22Rv1 (cell line): ENCODE measurements at regions not wholly inside any gene's neighbourhood (a gene's known extent, or its start where the extent isn't known, plus 50 kb on each side); places are given as distances from the start of the nearest gene placed in this dataset.

Source experiments
- ZFX ChIP-seq: fragments of 450-650 bp; IDR thresholded peaks from 2 replicates; pipeline ENCODE4 v1.6.1; 2017; ENCODE audit warnings: antibody characterized with exemption, borderline replicate concordance
- TF ChIP-seq, protein P1 (sequence below): fragments of 450-650 bp; IDR thresholded peaks from 2 replicates; pipeline ENCODE4 v1.5.1; 2017; ENCODE audit warnings: mild to moderate bottlenecking

- TF ChIP-seq, protein P1, sequence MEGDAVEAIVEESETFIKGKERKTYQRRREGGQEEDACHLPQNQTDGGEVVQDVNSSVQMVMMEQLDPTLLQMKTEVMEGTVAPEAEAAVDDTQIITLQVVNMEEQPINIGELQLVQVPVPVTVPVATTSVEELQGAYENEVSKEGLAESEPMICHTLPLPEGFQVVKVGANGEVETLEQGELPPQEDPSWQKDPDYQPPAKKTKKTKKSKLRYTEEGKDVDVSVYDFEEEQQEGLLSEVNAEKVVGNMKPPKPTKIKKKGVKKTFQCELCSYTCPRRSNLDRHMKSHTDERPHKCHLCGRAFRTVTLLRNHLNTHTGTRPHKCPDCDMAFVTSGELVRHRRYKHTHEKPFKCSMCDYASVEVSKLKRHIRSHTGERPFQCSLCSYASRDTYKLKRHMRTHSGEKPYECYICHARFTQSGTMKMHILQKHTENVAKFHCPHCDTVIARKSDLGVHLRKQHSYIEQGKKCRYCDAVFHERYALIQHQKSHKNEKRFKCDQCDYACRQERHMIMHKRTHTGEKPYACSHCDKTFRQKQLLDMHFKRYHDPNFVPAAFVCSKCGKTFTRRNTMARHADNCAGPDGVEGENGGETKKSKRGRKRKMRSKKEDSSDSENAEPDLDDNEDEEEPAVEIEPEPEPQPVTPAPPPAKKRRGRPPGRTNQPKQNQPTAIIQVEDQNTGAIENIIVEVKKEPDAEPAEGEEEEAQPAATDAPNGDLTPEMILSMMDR, result no peak
- no peak for TF ChIP-seq ZFX
Observed at GRCh38 chr20:48040491-48040890, 255.2 kb upstream of the SULF2 start.
